C4-2B (cell line): ENCODE measurements at regions not wholly inside any gene's neighbourhood (a gene's known extent, or its start where the extent isn't known, plus 50 kb on each side); places are given as distances from the start of the nearest gene placed in this dataset.

ENCODE experiments used
- CTCF ChIP-seq: fragments of 450-650 bp; conservative IDR thresholded peaks from 2 replicates; pipeline ENCODE4 v1.5.1; 2017; ENCODE audit warnings: mild to moderate bottlenecking
- ZFX ChIP-seq: fragments of 450-650 bp; IDR thresholded peaks from 2 replicates; pipeline ENCODE4 v1.6.1; 2017

- TF ChIP-seq CTCF = no peak
- TF ChIP-seq ZFX = no peak
These were observed 177.1 kb downstream of the MRPL14 start for GRCh38 chr6:43950051-43950605.
